Fibroblast of lung (primary cell): ENCODE measurements at regions not wholly inside any gene's neighbourhood (a gene's known extent, or its start where the extent isn't known, plus 50 kb on each side); places are given as distances from the start of the nearest gene placed in this dataset.

Experiments used
- CTCF ChIP-seq, 2 donors: IDR thresholded peaks in 1 of 2; conservative IDR thresholded peaks in 1 of 2; 1 replicate in 1 of 2; 2 replicates in 1 of 2; pipeline ENCODE4 v1.5.1; 2011 to 2012; ENCODE audit warnings: low read length in 2 of 2, control low read depth in 1 of 2, inconsistent platforms in 1 of 2, low read depth in 1 of 2, mild to moderate bottlenecking in 1 of 2
- EZH2 ChIP-seq: IDR thresholded peaks from 2 replicates; pipeline ENCODE4 v1.5.1; 2012; ENCODE audit warnings: low read length, control low read depth, mild to moderate bottlenecking; ENCODE audit errors: missing control alignments

- no peak for TF ChIP-seq CTCF (conservative IDR thresholded peaks at IDR 0.05 in 1 of 2, IDR thresholded peaks at IDR 0.05 in 1 of 2; ENCODE audit: low read depth in 1 of 2, low read length in 2 of 2)
- no peak for TF ChIP-seq EZH2
Observed at GRCh38 chr1:101370488-101370887, 133.7 kb downstream of the S1PR1 start.
